ENCODE measurements at regions not wholly inside any gene's neighbourhood (a gene's known extent, or its start where the extent isn't known, plus 50 kb on each side); places are given as distances from the start of the nearest gene placed in this dataset.

DNA sequence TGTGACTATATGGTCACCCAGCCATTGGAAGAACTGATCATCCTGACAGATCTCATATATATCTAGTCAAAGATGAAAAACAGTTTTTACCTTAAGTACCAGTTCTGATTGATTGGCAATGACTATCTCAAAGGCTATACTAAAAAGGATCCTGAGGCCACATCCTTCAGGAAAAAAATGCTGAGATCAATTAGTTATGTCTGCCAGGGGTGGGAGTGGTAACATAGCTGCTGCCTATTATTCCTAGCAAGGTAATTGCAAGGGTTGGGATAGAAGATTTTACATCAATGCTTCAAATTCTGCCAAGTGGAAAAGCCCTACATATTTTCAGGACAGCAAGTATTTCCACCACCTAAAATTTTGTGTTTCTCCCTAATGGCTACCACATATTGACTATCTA lies 114.7 kb downstream of the C1D start:
- intact Hi-C loops (cut with micrococcal nuclease) = no loop called here
- Histone ChIP-seq H3K36me3 (ENCODE audit: control insufficient read depth, insufficient read depth, low read length) (no peaks in the 10 kb centered on the region), H3K27me3 (ENCODE audit: control insufficient read depth, insufficient read depth, low read length) (no peaks in the 10 kb centered on the region), H3K9me3 (ENCODE audit: control insufficient read depth, insufficient read depth, low read length) (no peaks in the 10 kb centered on the region), H3K4me3 (ENCODE audit: low read length) (no peak overlapping the region), H3K27ac (ENCODE audit: low read length) (no peak overlapping the region), H3K4me1 (ENCODE audit: control insufficient read depth, insufficient read depth, low read length) (no peaks in the 10 kb centered on the region)
- H3K27ac Mint-ChIP-seq = no peak overlapping the region
- no peak overlapping the region for H3K4me3 Mint-ChIP-seq
- peaks cover 0 to 2% of the 10 kb centered on the region in 2 donors for H3K9me3 Mint-ChIP-seq
- TF ChIP-seq, protein P1, sequence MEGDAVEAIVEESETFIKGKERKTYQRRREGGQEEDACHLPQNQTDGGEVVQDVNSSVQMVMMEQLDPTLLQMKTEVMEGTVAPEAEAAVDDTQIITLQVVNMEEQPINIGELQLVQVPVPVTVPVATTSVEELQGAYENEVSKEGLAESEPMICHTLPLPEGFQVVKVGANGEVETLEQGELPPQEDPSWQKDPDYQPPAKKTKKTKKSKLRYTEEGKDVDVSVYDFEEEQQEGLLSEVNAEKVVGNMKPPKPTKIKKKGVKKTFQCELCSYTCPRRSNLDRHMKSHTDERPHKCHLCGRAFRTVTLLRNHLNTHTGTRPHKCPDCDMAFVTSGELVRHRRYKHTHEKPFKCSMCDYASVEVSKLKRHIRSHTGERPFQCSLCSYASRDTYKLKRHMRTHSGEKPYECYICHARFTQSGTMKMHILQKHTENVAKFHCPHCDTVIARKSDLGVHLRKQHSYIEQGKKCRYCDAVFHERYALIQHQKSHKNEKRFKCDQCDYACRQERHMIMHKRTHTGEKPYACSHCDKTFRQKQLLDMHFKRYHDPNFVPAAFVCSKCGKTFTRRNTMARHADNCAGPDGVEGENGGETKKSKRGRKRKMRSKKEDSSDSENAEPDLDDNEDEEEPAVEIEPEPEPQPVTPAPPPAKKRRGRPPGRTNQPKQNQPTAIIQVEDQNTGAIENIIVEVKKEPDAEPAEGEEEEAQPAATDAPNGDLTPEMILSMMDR (IDR thresholded peaks at IDR 0.05) = no peak
- no peaks in the 10 kb centered on the region for H3K36me3 Mint-ChIP-seq
- no peak for ATAC-seq
- peaks cover 13 to 27% of the 10 kb centered on the region in 2 donors for H3K27me3 Mint-ChIP-seq (ENCODE audit: low read depth in 2 of 2)
- DNase-seq = no peak
- peaks cover 0 to 14% of the 10 kb centered on the region in 2 donors for H3K4me1 Mint-ChIP-seq

DNA sequence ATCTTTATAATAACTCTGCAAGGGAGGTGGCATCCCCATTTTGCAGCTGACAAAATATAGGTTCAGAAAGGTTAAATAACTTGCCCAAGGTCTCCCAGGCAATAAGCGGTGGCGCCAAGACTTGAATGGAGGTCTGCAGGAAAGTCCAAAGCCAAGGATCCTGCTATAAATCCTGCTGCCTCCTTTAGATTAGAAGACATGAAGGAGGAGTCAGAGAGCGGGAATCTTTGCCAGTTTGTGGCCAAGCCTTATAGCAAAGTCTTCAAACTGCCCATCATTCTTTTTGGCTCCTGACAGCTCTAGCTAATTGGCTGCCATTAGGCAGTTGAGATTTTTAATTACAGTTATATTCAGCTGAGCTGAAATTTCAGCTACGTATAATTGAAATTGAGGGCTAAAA lies 114.3 kb downstream of the C1D start:
- Histone ChIP-seq H3K9me3 (ENCODE audit: control insufficient read depth, insufficient read depth, low read length) (no peaks in the 10 kb centered on the region), H3K4me1 (ENCODE audit: control insufficient read depth, insufficient read depth, low read length) (no peaks in the 10 kb centered on the region), H3K27ac (ENCODE audit: low read length) (no peak overlapping the region), H3K27me3 (ENCODE audit: control insufficient read depth, insufficient read depth, low read length) (no peaks in the 10 kb centered on the region), H3K36me3 (ENCODE audit: control insufficient read depth, insufficient read depth, low read length) (no peaks in the 10 kb centered on the region), H3K4me3 (ENCODE audit: low read length) (no peak overlapping the region)
- DNase-seq (no peak), ATAC-seq (no peak)
- 92% methylated on average over 4 of the region's 4 CpGs for WGBS (ENCODE audit: insufficient coverage)
- H3K27me3 Mint-ChIP-seq (ENCODE audit: low read depth in 2 of 2) = peaks cover 9 to 23% of the 10 kb centered on the region in 2 donors
- H3K4me3 Mint-ChIP-seq = no peak overlapping the region
- no peaks in the 10 kb centered on the region for H3K9me3 Mint-ChIP-seq
- TF ChIP-seq, protein P1 (IDR thresholded peaks at IDR 0.05) = no peak
- H3K36me3 Mint-ChIP-seq = no peaks in the 10 kb centered on the region
- H3K27ac Mint-ChIP-seq = no peak overlapping the region
- H3K4me1 Mint-ChIP-seq = peaks cover 0 to 14% of the 10 kb centered on the region in 2 donors
- intact Hi-C loops (cut with micrococcal nuclease) = no loop called here

DNA sequence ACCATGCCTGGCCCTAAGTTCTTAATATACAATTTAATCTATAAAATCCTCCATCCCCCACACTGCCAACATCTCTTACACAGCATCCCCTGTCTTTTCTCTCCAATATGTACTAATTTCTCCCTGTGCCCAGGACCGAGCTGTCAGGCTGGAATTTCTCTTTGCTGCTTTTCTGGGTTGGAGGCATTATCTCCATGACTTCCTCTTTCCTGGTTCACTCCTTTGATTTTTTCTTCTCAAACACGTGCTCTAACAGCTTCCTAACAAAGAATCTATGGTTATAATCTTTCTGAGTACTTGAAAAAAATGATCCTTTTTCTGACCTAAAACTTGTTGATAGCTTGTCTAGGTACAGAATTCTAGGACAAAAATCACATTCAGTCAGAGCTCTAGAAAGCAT lies 112.8 kb downstream of the C1D start:
- H3K4me1 Mint-ChIP-seq = peaks cover 0 to 14% of the 10 kb centered on the region in 2 donors
- no peak overlapping the region for H3K27ac ChIP-seq (ENCODE audit: low read length)
- H3K27me3 Mint-ChIP-seq (ENCODE audit: low read depth in 2 of 2) = peaks cover 7 to 18% of the 10 kb centered on the region in 2 donors
- H3K4me1 ChIP-seq (ENCODE audit: control insufficient read depth, insufficient read depth, low read length) = no peaks in the 10 kb centered on the region
- TF ChIP-seq, protein P1 (IDR thresholded peaks at IDR 0.05) = no peak
- no peaks in the 10 kb centered on the region for H3K36me3 Mint-ChIP-seq
- H3K9me3 ChIP-seq (ENCODE audit: control insufficient read depth, insufficient read depth, low read length) = no peaks in the 10 kb centered on the region
- no peak overlapping the region for H3K27ac Mint-ChIP-seq
- H3K4me3 ChIP-seq (ENCODE audit: low read length) = no peak overlapping the region
- ATAC-seq = no peak
- no peak for DNase-seq
- H3K4me3 Mint-ChIP-seq = no peak overlapping the region
- H3K27me3 ChIP-seq (ENCODE audit: control insufficient read depth, insufficient read depth, low read length) = no peaks in the 10 kb centered on the region
- no peaks in the 10 kb centered on the region for H3K9me3 Mint-ChIP-seq
- 81% methylated on average over 1 of the region's 2 CpGs for WGBS (ENCODE audit: insufficient coverage)
- intact Hi-C loops (cut with micrococcal nuclease) = no loop called here
- no peaks in the 10 kb centered on the region for H3K36me3 ChIP-seq (ENCODE audit: control insufficient read depth, insufficient read depth, low read length)

DNA sequence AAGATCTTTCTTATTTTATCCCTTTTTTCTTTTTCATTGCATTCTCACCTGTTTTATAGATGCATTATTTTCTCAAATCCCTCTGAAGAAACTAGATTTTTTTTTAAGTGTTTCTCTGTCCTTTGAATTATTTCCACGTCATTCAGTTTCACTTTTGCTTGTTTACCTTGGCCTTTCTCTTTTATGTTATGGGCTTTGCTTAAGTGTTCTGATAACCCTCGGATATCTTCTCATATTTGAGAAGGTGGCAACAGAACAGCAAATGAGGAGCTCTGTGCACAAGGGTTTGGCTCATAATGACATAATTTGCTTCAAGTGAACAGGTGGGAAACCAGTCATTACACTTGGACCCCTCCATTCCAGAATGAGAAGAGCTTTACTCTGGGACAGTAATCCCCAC lies 111.9 kb downstream of the C1D start:
- Histone ChIP-seq H3K36me3 (ENCODE audit: control insufficient read depth, insufficient read depth, low read length) (no peaks in the 10 kb centered on the region), H3K9me3 (ENCODE audit: control insufficient read depth, insufficient read depth, low read length) (no peaks in the 10 kb centered on the region), H3K27ac (ENCODE audit: low read length) (no peak overlapping the region), H3K27me3 (ENCODE audit: control insufficient read depth, insufficient read depth, low read length) (no peaks in the 10 kb centered on the region), H3K4me1 (ENCODE audit: control insufficient read depth, insufficient read depth, low read length) (no peaks in the 10 kb centered on the region), H3K4me3 (ENCODE audit: low read length) (no peak overlapping the region)
- H3K4me3 Mint-ChIP-seq = peak overlapping the region; percentile 29
- TF ChIP-seq, protein P1 (IDR thresholded peaks at IDR 0.05) = no peak
- no peaks in the 10 kb centered on the region for H3K9me3 Mint-ChIP-seq
- H3K36me3 Mint-ChIP-seq = no peaks in the 10 kb centered on the region
- peaks cover 0 to 14% of the 10 kb centered on the region in 2 donors for H3K4me1 Mint-ChIP-seq
- peaks cover 10 to 27% of the 10 kb centered on the region in 2 donors for H3K27me3 Mint-ChIP-seq (ENCODE audit: low read depth in 2 of 2)
- no peak for ATAC-seq
- DNase-seq = no peak
- H3K27ac Mint-ChIP-seq = no peak overlapping the region
- 56% methylated on average over 2 of the region's 2 CpGs for WGBS (ENCODE audit: insufficient coverage)
- intact Hi-C loops (cut with micrococcal nuclease) = no loop called here

Data from natural killer cell (primary cell).